ENCODE measurements at regions not wholly inside any gene's neighbourhood (a gene's known extent, or its start where the extent isn't known, plus 50 kb on each side); places are given as distances from the start of the nearest gene placed in this dataset.

DNA sequence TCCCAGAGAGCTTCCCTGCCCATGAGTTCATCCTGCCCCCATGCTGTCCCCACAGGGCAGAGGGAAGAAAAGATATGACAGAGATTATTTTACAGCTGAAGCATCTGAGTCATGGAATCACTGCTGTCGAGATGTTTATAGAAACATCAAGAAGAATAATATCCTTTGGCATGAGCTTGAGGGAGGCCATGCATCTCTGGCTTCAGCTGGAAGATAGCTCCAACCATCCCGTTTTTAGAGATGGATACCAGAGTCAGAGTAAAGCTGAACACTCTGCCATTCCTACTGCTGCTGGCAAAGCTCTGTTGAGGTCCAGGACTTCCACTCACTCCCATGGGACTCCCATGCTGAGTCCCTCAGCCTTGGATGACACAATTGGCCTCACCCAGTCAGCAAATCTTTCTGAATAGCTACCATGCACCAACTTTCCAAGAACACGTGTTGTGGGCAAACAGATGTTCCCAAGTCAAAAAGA lies 167.8 kb downstream of the TTC32 start:
- TF ChIP-seq, protein P1, sequence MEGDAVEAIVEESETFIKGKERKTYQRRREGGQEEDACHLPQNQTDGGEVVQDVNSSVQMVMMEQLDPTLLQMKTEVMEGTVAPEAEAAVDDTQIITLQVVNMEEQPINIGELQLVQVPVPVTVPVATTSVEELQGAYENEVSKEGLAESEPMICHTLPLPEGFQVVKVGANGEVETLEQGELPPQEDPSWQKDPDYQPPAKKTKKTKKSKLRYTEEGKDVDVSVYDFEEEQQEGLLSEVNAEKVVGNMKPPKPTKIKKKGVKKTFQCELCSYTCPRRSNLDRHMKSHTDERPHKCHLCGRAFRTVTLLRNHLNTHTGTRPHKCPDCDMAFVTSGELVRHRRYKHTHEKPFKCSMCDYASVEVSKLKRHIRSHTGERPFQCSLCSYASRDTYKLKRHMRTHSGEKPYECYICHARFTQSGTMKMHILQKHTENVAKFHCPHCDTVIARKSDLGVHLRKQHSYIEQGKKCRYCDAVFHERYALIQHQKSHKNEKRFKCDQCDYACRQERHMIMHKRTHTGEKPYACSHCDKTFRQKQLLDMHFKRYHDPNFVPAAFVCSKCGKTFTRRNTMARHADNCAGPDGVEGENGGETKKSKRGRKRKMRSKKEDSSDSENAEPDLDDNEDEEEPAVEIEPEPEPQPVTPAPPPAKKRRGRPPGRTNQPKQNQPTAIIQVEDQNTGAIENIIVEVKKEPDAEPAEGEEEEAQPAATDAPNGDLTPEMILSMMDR (IDR thresholded peaks at IDR 0.05; ENCODE audit: low read length) = no peak
- TF ChIP-seq EZH2 (optimal IDR thresholded peaks at IDR 0.05; ENCODE audit: low read depth, low read length) (no peak), EZH2phosphoT487 (IDR thresholded peaks at IDR 0.05; ENCODE audit: low read length) (no peak)

Measured in MM.1S (cell line).